ENCODE measurements at regions not wholly inside any gene's neighbourhood (a gene's known extent, or its start where the extent isn't known, plus 50 kb on each side); places are given as distances from the start of the nearest gene placed in this dataset.

DNA sequence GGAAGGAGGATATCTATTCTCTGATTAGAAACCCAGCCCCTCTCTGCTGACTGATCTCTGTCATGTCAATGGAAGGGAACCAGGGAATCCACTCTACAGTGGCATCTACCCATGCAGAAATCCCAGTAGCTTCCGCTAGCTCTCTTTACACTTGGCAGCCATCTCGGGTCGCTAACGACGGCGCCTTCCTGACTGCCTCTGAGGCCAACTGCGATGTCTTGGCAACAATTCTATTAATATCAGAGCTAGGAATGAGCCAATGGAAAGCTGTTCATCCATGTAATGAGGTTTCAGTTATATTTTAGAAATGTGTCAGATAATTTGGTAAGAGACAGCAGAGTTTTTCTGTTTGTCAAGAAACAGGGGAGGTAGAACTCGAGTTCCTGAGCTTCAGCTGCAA lies 67.6 kb upstream of the ATP10B start:
- no peak for TF ChIP-seq CREB1 (IDR thresholded peaks at IDR 0.05; ENCODE audit: low read depth)
- TF ChIP-seq EP300 (IDR thresholded peaks at IDR 0.05; ENCODE audit: borderline replicate concordance), result no peak
